HCT116 (cell line): ENCODE measurements at regions not wholly inside any gene's neighbourhood (a gene's known extent, or its start where the extent isn't known, plus 50 kb on each side); places are given as distances from the start of the nearest gene placed in this dataset.

Experiments
- ATAC-seq: fragments of 200-7000 bp; cut with Tn5 transposase; 2 replicates; pipeline ENCODE4 v1.9.1; 2020; ENCODE audit warnings: mild to moderate bottlenecking, moderate library complexity
- BruUV-seq: library from RNA; stranded (reverse); fragments of 400-500 nt; replicated peaks from 2 replicates; lab custom pipeline; 2021; lab: Mats Ljungman, UMichigan
- CTCF ChIA-PET: fragments of 300-600 bp; sonication (Branson Sonifier 250); formaldehyde crosslinking; loops from one replicate; lab custom pipeline; 2021; ENCODE audit warnings: antibody characterized with exemption; lab: Charles Lee
- POLR2A ChIA-PET: fragments of 300-600, 350-600 bp; sonication (Branson Sonifier 250); formaldehyde crosslinking; loops from one replicate; lab custom pipeline; 2021; ENCODE audit warnings: antibody characterized with exemption; lab: Charles Lee
- RAD21 ChIA-PET, 2 experiments: fragments of 300-600 bp; sonication (Branson Sonifier 250); formaldehyde crosslinking; loops; one replicate each; lab custom pipeline; 2023; ENCODE audit warnings: low total read pairs in 2 of 2; ENCODE audit not compliant: uncharacterized antibody in 2 of 2, unreplicated experiment in 2 of 2, low non-redundant PET in 1 of 2; lab: Charles Lee
- DNase-seq: peaks from one replicate; pipeline ENCODE4 v3.0.0-alpha.2; 2010; ENCODE audit warnings: low read depth, low spot score
- H2AFZ ChIP-seq: fragments of 200-600 bp; shearing (Covaris generic), sonication (generic); 2 replicates; pipeline ENCODE4 v1.6.1; 2017; ENCODE audit warnings: low read depth, mixed run types, mixed read lengths, antibody characterized with exemption, low read length; ENCODE audit not compliant: poor library complexity, severe bottlenecking
- H3K27ac ChIP-seq: 2 replicates; pipeline ENCODE4 v1.5.1; 2012; ENCODE audit warnings: low read depth, low read length
- H3K27me3 ChIP-seq: fragments of 200-600 bp; sonication (generic); 2 replicates; pipeline ENCODE4 v1.6.1; 2016; ENCODE audit warnings: mixed run types, low read length, mixed read lengths; ENCODE audit not compliant: insufficient read depth
- H3K36me3 ChIP-seq, 2 experiments: fragments of 200-500 bp in 1 of 2; fragments of 200-600 bp in 1 of 2; sonication (Bioruptor generic) in 1 of 2; sonication (generic) in 1 of 2; 2 replicates each; pipeline versions ENCODE4 v1.5.1 to v1.6.1; 2014 to 2016; ENCODE audit warnings: low read length in 2 of 2, inconsistent platforms in 1 of 2, mixed read lengths in 1 of 2, mixed run types in 1 of 2; ENCODE audit not compliant: insufficient read depth in 2 of 2, control insufficient read depth in 1 of 2
- H3K4me1 ChIP-seq, 2 experiments: fragments of 200-600 bp in 1 of 2; sonication (generic) in 1 of 2; 2 replicates each; pipeline versions ENCODE4 v1.5.1 to v1.6.1; 2012 to 2017; ENCODE audit warnings: low read length in 2 of 2, inconsistent platforms in 1 of 2, mild to moderate bottlenecking in 1 of 2, mixed read lengths in 1 of 2, mixed run types in 1 of 2, moderate library complexity in 1 of 2; ENCODE audit not compliant: insufficient read depth in 2 of 2, control insufficient read depth in 1 of 2
- H3K4me2 ChIP-seq: fragments of 200-600 bp; sonication (generic); 2 replicates; pipeline ENCODE4 v1.6.1; 2017; ENCODE audit warnings: mixed run types, low read length, mixed read lengths
- H3K4me3 ChIP-seq, 2 experiments: fragments of 200-600 bp in 1 of 2; sonication (generic) in 1 of 2; replicated peaks in 1 of 2; 2 replicates each; pipeline ENCODE4 v1.5.1; 2011 to 2016; ENCODE audit warnings: low read length in 2 of 2, control low read depth in 1 of 2, low read depth in 1 of 2, mild to moderate bottlenecking in 1 of 2, mixed read lengths in 1 of 2, mixed run types in 1 of 2
- H3K79me2 ChIP-seq: fragments of 200-600 bp; sonication (generic); 2 replicates; pipeline ENCODE4 v1.6.1; 2017; ENCODE audit warnings: mild to moderate bottlenecking, mixed run types, low read length, moderate library complexity, mixed read lengths; ENCODE audit not compliant: insufficient read depth
- H3K9ac ChIP-seq: fragments of 200-600 bp; sonication (generic); 2 replicates; pipeline ENCODE4 v1.6.1; 2016; ENCODE audit warnings: low read length, mixed read lengths
- H3K9me2 ChIP-seq: fragments of 200-600 bp; sonication (generic), shearing (Covaris generic); 2 replicates; pipeline ENCODE4 v1.6.1; 2017; ENCODE audit warnings: mixed run types, mild to moderate bottlenecking, moderate library complexity; ENCODE audit not compliant: insufficient read depth
- H3K9me3 ChIP-seq, 2 experiments: fragments of 200-500 bp in 1 of 2; fragments of 200-600 bp in 1 of 2; sonication (Bioruptor generic) in 1 of 2; sonication (generic) in 1 of 2; 2 replicates each; pipeline ENCODE4 v1.6.1; 2014 to 2017; ENCODE audit warnings: low read length in 2 of 2, mixed read lengths in 2 of 2, inconsistent platforms in 1 of 2, low read depth in 1 of 2, mild to moderate bottlenecking in 1 of 2, mixed run types in 1 of 2, moderate library complexity in 1 of 2; ENCODE audit not compliant: control insufficient read depth in 1 of 2, insufficient read depth in 1 of 2
- H4K20me1 ChIP-seq: fragments of 200-600 bp; sonication (generic), shearing (Covaris generic); 2 replicates; pipeline ENCODE4 v1.6.1; 2017; ENCODE audit warnings: mixed run types, mild to moderate bottlenecking, moderate library complexity; ENCODE audit not compliant: insufficient read depth
- ATF3 ChIP-seq: IDR thresholded peaks from 2 replicates; pipeline ENCODE4 v1.6.1; 2012
- CBX3 ChIP-seq: IDR thresholded peaks from 2 replicates; pipeline ENCODE4 v1.6.1; 2012; ENCODE audit warnings: low read depth
- CTCF ChIP-seq, 3 experiments: fragments of 200-600 bp in 1 of 3; sonication (generic) in 1 of 3; IDR thresholded peaks in 2 of 3; conservative IDR thresholded peaks in 1 of 3; 2 replicates each; pipeline ENCODE4 v1.5.1; 2012 to 2017; ENCODE audit warnings: low read depth in 2 of 3, low read length in 2 of 3, antibody characterized with exemption in 1 of 3, borderline replicate concordance in 1 of 3, control low read depth in 1 of 3, mild to moderate bottlenecking in 1 of 3, mixed read lengths in 1 of 3, mixed run types in 1 of 3, moderate library complexity in 1 of 3; ENCODE audit not compliant: insufficient read depth in 1 of 3
- EGR1 ChIP-seq: IDR thresholded peaks from 2 replicates; pipeline ENCODE4 v1.6.1; 2012; ENCODE audit warnings: low read depth
- EZH2 ChIP-seq: fragments of 200-600 bp; sonication (generic); IDR thresholded peaks from 2 replicates; pipeline ENCODE4 v1.6.1; 2017; ENCODE audit warnings: antibody characterized with exemption, mixed run types
- JUND ChIP-seq: IDR thresholded peaks from 2 replicates; pipeline ENCODE4 v1.6.1; 2012
- POLR2A ChIP-seq: IDR thresholded peaks from 2 replicates; pipeline ENCODE4 v1.7.0; 2011; ENCODE audit warnings: borderline replicate concordance; ENCODE audit not compliant: insufficient read depth, insufficient read length; ENCODE audit errors: extremely low read depth
- POLR2AphosphoS5 ChIP-seq: IDR thresholded peaks from 2 replicates; pipeline ENCODE4 v1.6.1; 2011; ENCODE audit warnings: mild to moderate bottlenecking, low read depth, low read length, moderate library complexity
- REST ChIP-seq: IDR thresholded peaks from 2 replicates; pipeline ENCODE4 v1.6.1; 2012; ENCODE audit warnings: low read depth
- SIN3A ChIP-seq: IDR thresholded peaks from 2 replicates; pipeline ENCODE4 v1.6.1; 2012; ENCODE audit warnings: low read depth
- SP1 ChIP-seq: IDR thresholded peaks from 2 replicates; pipeline ENCODE4 v1.6.1; 2012; ENCODE audit warnings: low read depth
- SRF ChIP-seq: IDR thresholded peaks from 2 replicates; pipeline ENCODE4 v1.6.1; 2012; ENCODE audit warnings: low read depth
- ZBTB33 ChIP-seq: IDR thresholded peaks from 2 replicates; pipeline ENCODE4 v1.6.1; 2011; ENCODE audit warnings: mild to moderate bottlenecking, low read length, moderate library complexity; ENCODE audit not compliant: insufficient replicate concordance; ENCODE audit errors: extremely low read depth
- intact Hi-C: fragments of 100-400 bp; cut with micrococcal nuclease; formaldehyde crosslinking; loops from 2 replicates; pipeline ENCODE4 v1.10.0; 2022

- Histone ChIP-seq H3K27me3 (no peaks in the 10 kb centered on the region), H3K9me2 (no peaks in the 10 kb centered on the region), H3K79me2 (no peaks in the 10 kb centered on the region; the same call in 1 of the 2 replicates), H3K9ac (no peak overlapping the region), H3K9me3 (no peaks in the 10 kb centered on the region), H3K27ac (no peak overlapping the region), H2AFZ (no peak overlapping the region)
- ATAC-seq = no peak
- TF ChIP-seq JUND (no peak), POLR2AphosphoS5 (no peak), CTCF (IDR thresholded peaks at IDR 0.05 in 2 of 3, conservative IDR thresholded peaks at IDR 0.05 in 1 of 3; ENCODE audit: borderline replicate concordance in 1 of 3, insufficient read depth in 1 of 3, low read depth in 2 of 3, low read length in 2 of 3) (no peak), CBX3 (no peak), SP1 (no peak), POLR2A (no peak), EGR1 (no peak), SRF (no peak), SIN3A (no peak), REST (no peak), ATF3 (no peak), EZH2 (no peak), ZBTB33 (no peak)
- TF ChIP-seq, all 23 proteins: peak for 0
- H3K4me3 ChIP-seq = no peak overlapping the region
- ChIA-PET POLR2A (interaction anchor here (1.1 kb wide), 2 partner anchors 12 to 31 kb away, joined by 3 read pairs; no protein-coding TSS in a partner anchor), CTCF (interaction anchor here (1.5 kb wide), 1 partner anchor 8 kb away, joined by 4 read pairs; no protein-coding TSS in a partner anchor), RAD21 (no interaction called here)
- H3K36me3 ChIP-seq = no peaks in the 10 kb centered on the region
- no peak for DNase-seq
- BruUV-seq = no TSS peak
- H4K20me1 ChIP-seq = no peaks in the 10 kb centered on the region
- intact Hi-C loops = no loop called here
- no peak overlapping the region for H3K4me2 ChIP-seq
- no peaks in the 10 kb centered on the region for H3K4me1 ChIP-seq
Observed at GRCh38 chr1:198906739-198907422, 268.0 kb downstream of the PTPRC start.
